ENCODE measurements at regions not wholly inside any gene's neighbourhood (a gene's known extent, or its start where the extent isn't known, plus 50 kb on each side); places are given as distances from the start of the nearest gene placed in this dataset.

DNA sequence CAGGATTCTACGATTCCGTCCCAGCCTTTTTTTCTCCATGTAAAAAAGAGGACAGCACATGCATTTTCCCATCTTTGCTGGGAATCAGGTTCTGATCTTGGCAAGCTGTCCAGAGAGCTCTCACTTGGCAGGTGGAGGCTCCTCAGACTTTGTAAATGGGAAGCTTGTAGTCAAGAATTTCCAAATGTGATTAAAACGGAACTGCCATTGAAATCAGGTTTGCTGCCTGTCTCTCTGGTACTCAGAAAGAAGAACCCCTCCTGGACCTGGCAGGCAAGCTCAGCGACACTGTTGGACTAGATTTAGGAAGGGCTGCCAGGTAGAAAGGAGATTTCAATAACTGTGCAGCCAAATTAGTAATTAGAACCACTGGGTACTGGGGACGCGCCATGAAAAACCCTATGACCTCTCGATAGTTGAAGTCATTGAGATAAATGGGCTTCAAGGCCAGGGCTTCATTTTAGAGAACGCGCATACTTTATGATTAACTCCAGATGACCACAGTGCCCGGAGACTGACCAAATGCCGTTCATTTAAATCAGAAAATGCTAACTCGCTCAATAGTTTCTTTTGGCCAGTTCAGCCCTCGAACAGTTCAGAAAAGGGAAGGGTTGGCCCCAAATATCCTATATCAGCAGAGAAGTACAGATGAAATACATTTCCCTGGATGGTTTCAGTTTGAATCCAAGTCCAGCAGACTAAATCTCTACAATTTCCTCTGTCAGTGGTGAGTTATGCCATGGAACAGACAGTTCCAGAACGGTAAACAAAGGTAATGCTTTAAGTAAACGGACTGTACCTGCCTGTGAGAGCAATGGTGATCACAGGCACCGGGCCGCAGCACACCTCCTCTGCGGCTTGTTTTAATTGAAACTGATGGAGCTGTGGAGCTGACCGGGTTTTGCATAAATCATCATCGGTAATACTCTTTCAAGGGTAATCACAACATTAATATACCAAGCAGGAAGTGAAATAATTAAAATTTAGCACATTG lies 517.4 kb downstream of the RFC3 start:
- H3K4me2 ChIP-seq (ENCODE audit: insufficient read depth, low read length) = no peak overlapping the region
- H3K9me3 ChIP-seq (ENCODE audit: insufficient read depth, low read length, severe bottlenecking) = no peaks in the 10 kb centered on the region
- no peak overlapping the region for H2AFZ ChIP-seq (ENCODE audit: low read depth, low read length)
- no peak overlapping the region for H3K4me3 ChIP-seq (ENCODE audit: low read depth in 1 of 2, low read length in 2 of 2)
- DNase-seq (no peak), ATAC-seq (ENCODE audit: insufficient read depth, low read depth) (no peak)
- no peak overlapping the region for H3K27ac ChIP-seq (ENCODE audit: low read length)
- no peaks in the 10 kb centered on the region for H4K20me1 ChIP-seq (ENCODE audit: insufficient read depth, low read length)
- H3K4me1 ChIP-seq (ENCODE audit: insufficient read depth, low read length) = no peaks in the 10 kb centered on the region
- no peaks in the 10 kb centered on the region for H3K27me3 ChIP-seq (ENCODE audit: insufficient read depth, low read length, poor library complexity)
- H3K9ac ChIP-seq (ENCODE audit: low read depth, low read length) = no peak overlapping the region
- no peaks in the 10 kb centered on the region for H3K36me3 ChIP-seq (ENCODE audit: insufficient read depth, low read length)
- TF ChIP-seq, protein P1, sequence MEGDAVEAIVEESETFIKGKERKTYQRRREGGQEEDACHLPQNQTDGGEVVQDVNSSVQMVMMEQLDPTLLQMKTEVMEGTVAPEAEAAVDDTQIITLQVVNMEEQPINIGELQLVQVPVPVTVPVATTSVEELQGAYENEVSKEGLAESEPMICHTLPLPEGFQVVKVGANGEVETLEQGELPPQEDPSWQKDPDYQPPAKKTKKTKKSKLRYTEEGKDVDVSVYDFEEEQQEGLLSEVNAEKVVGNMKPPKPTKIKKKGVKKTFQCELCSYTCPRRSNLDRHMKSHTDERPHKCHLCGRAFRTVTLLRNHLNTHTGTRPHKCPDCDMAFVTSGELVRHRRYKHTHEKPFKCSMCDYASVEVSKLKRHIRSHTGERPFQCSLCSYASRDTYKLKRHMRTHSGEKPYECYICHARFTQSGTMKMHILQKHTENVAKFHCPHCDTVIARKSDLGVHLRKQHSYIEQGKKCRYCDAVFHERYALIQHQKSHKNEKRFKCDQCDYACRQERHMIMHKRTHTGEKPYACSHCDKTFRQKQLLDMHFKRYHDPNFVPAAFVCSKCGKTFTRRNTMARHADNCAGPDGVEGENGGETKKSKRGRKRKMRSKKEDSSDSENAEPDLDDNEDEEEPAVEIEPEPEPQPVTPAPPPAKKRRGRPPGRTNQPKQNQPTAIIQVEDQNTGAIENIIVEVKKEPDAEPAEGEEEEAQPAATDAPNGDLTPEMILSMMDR (IDR thresholded peaks at IDR 0.05; ENCODE audit: borderline replicate concordance, extremely low read depth, low read length, poor library complexity, severe bottlenecking) = no peak
- no peak for TF ChIP-seq EZH2 (IDR thresholded peaks at IDR 0.05; ENCODE audit: borderline replicate concordance, low read depth, low read length, severe bottlenecking)
- no peaks in the 10 kb centered on the region for H3K79me2 ChIP-seq (ENCODE audit: insufficient read depth, low read length)

DNA sequence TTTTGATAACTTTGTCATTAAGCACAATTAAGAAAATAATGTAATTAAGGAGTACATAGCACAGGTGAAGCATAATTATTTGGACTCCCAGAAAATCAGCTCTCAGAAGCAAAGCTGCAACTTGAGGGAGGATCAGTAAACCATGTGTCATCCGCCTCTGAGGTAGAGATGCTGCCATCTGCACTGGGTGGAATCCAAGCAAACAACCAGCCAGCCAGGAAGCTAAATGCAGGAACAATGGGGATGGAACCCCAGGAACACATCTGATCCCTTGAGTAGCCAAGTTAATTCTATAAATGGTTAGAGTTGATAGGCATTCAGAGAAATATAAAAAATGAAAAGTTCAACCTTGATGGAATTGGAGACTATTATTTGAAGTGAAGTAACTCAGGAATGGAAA lies 520.2 kb downstream of the RFC3 start:
- no peak overlapping the region for H3K9ac ChIP-seq (ENCODE audit: low read depth, low read length)
- H3K36me3 ChIP-seq (ENCODE audit: insufficient read depth, low read length) = no peaks in the 10 kb centered on the region
- H3K4me3 ChIP-seq (ENCODE audit: low read depth in 1 of 2, low read length in 2 of 2) = no peak overlapping the region
- DNase-seq (no peak), ATAC-seq (ENCODE audit: insufficient read depth, low read depth) (no peak)
- no peak overlapping the region for H3K27ac ChIP-seq (ENCODE audit: low read length)
- no peaks in the 10 kb centered on the region for H3K27me3 ChIP-seq (ENCODE audit: insufficient read depth, low read length, poor library complexity)
- no peaks in the 10 kb centered on the region for H3K9me3 ChIP-seq (ENCODE audit: insufficient read depth, low read length, severe bottlenecking)
- no peak overlapping the region for H2AFZ ChIP-seq (ENCODE audit: low read depth, low read length)
- H4K20me1 ChIP-seq (ENCODE audit: insufficient read depth, low read length) = no peaks in the 10 kb centered on the region
- H3K4me1 ChIP-seq (ENCODE audit: insufficient read depth, low read length) = no peaks in the 10 kb centered on the region
- H3K4me2 ChIP-seq (ENCODE audit: insufficient read depth, low read length) = no peak overlapping the region
- no peak for TF ChIP-seq EZH2 (IDR thresholded peaks at IDR 0.05; ENCODE audit: borderline replicate concordance, low read depth, low read length, severe bottlenecking)
- TF ChIP-seq, protein P1 (IDR thresholded peaks at IDR 0.05; ENCODE audit: borderline replicate concordance, extremely low read depth, low read length, poor library complexity, severe bottlenecking) = no peak
- H3K79me2 ChIP-seq (ENCODE audit: insufficient read depth, low read length) = no peaks in the 10 kb centered on the region

DNA sequence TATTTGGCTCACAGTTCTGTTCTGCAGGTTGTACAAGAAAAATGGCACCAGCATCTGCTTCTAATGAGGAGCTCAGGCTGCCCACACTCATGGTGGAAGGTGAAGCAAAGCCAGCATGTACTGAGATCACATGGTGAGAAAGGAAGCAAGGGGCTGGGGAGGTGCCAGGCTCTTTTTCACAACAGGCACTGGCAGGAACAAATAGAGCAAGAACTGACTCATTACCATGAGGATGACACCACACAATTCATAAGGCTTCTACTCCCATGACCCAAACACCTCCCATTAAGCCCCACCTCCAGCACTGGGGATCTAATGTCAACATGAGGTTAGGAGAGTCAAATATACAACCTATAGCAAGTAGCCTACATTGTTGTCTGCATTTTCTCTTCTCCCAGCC lies 522.6 kb downstream of the RFC3 start:
- Histone ChIP-seq H3K4me2 (ENCODE audit: insufficient read depth, low read length) (no peak overlapping the region), H3K4me1 (ENCODE audit: insufficient read depth, low read length) (no peaks in the 10 kb centered on the region), H3K27me3 (ENCODE audit: insufficient read depth, low read length, poor library complexity) (peaks cover 2% of the 10 kb centered on the region), H3K27ac (ENCODE audit: low read length) (no peak overlapping the region), H3K79me2 (ENCODE audit: insufficient read depth, low read length) (no peaks in the 10 kb centered on the region), H3K36me3 (ENCODE audit: insufficient read depth, low read length) (no peaks in the 10 kb centered on the region), H4K20me1 (ENCODE audit: insufficient read depth, low read length) (no peaks in the 10 kb centered on the region), H3K4me3 (ENCODE audit: low read depth in 1 of 2, low read length in 2 of 2) (no peak overlapping the region), H3K9ac (ENCODE audit: low read depth, low read length) (no peak overlapping the region), H3K9me3 (ENCODE audit: insufficient read depth, low read length, severe bottlenecking) (no peaks in the 10 kb centered on the region), H2AFZ (ENCODE audit: low read depth, low read length) (no peak overlapping the region)
- DNase-seq = no peak
- no peak for ATAC-seq (ENCODE audit: insufficient read depth, low read depth)
- no peak for TF ChIP-seq EZH2 (IDR thresholded peaks at IDR 0.05; ENCODE audit: borderline replicate concordance, low read depth, low read length, severe bottlenecking)
- TF ChIP-seq, protein P1 (IDR thresholded peaks at IDR 0.05; ENCODE audit: borderline replicate concordance, extremely low read depth, low read length, poor library complexity, severe bottlenecking) = no peak

All from DND-41 (cell line).